CD4-positive, alpha-beta T cell treated with Interleukin-4 for 1 hour (primary cell): ENCODE measurements at regions not wholly inside any gene's neighbourhood (a gene's known extent, or its start where the extent isn't known, plus 50 kb on each side); places are given as distances from the start of the nearest gene placed in this dataset.
A peak's percentile ranks its signal among the peaks of the same experiment; 100 is the strongest.
"Not testable (repeated sequence)": the region's sequence is repeated elsewhere in the genome, so short reads cannot be mapped to it uniquely, and the experiment has no call there.

Source experiments
- DNase-seq, 2 donors: peaks; one replicate each; pipeline ENCODE4 v3.0.0-alpha.2; 2020 to 2022

- DNase-seq: no peak
Observed at GRCh38 chr9:82117026-82117811, 128.6 kb downstream of the SPATA31D1 start.

GRCh38 chr9:82122731-82123130 lies 134.2 kb downstream of the SPATA31D1 start:
- DNase-seq: no peak

DNA sequence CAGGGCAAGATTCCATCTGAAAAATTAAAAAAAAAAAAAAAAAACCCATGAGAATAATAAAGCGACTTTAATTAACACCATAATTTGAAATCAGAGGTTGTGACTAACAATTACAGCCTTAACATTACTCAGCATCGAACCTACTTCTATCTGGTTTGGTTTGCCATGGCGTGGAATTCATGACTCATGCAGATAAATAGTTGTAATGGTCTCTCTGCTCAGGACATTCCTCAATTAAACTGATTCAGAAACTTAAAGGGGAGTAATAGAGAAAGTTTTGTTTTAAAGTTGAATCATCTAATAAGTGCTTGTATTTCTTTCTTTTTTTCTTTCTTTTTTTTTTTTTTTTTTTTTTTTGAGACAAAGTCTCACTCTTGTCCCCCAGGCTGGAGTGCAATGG lies 135.5 kb downstream of the SPATA31D1 start:
- no peak for DNase-seq

DNA sequence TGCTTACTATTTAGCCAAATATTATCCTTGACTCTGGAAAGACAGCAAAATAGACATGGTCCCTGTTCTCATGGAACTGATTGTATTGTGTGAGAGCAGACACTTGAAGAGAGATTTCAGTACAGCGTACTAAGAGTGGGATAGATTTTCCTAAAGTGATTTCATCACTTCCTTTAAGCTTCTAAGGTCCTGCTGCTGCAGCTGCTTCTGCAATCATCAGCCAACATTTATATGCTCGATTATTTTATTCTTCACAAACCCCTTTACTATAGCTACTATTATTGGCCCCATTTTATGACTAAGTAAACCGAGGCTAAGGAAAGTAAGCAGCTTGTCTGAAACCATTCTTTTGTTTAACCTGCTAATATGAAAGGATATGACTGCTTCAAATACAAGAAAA lies 137.7 kb downstream of the SPATA31D1 start:
- DNase-seq: no peak

GRCh38 chr9:82127465-82127864 lies 138.9 kb downstream of the SPATA31D1 start:
- DNase-seq: no peak

- DNase-seq: peak in 1 of 2 donors; percentile 24
Observed at GRCh38 chr9:82128011-82128696, 139.6 kb downstream of the SPATA31D1 start.

DNA sequence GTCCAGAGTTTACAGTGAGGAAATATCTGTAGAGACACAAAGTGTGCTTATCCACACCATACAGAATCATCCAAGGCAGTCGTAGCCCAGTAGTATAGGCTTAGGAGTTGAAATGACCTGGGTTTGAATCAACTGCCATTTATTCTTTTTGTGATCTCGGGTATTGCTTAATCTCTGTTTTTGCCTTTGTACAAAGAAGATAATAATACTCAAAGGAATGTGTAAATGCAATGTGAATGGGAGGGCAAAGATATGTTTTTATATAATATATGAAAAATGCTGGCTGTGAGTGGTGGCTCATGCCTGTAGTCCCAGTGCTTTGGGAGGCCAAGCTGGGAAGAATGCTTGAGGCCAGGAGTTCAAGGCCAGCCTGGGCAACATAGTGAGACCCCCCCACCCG lies 141.1 kb downstream of the SPATA31D1 start:
- DNase-seq: no peak

- no peak for DNase-seq
Observed at GRCh38 chr9:82130331-82131042, 141.9 kb downstream of the SPATA31D1 start.

GRCh38 chr9:82131072-82131471 lies 142.5 kb downstream of the SPATA31D1 start:
- DNase-seq: no peak

DNA sequence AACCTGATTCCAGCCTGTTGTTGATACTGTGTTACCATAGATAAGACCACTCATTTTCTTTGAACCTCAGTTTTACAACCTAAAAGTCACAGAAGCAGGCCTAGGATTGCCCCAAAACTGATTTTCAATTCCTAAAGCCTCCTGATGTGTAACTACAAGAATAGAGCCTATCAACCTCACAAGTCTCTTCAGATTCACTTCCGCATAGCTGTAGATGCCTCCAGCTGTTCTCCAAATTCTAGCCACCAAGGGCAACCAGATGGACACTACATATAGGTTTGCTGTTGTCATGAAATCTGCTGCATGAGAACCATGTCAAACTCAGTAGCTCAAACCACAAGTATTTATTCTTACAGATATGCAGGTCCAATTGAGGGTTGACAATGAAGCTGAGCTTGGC lies 143.5 kb downstream of the SPATA31D1 start:
- DNase-seq: no peak

GRCh38 chr9:82134010-82134409 lies 145.4 kb downstream of the SPATA31D1 start:
- no peak for DNase-seq

DNA sequence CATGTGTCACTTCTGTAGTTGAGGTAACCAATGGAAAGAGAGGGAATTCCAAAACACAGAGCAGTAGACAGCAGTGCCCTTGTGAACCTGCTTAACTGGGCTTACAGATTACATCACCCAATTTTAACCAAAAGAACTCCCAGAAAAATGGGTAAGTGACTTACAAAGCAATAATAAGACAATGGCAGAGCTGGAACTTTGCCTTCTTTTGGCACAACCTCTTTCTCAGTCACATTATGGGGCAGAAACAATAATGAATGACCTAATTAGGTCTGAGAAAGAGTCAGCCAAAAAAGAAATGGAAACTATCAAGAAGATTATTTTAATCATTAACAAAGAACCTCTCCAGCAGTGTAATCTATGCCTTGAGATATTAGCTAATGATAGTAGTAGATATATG lies 146.5 kb downstream of the SPATA31D1 start:
- no peak for DNase-seq

DNA sequence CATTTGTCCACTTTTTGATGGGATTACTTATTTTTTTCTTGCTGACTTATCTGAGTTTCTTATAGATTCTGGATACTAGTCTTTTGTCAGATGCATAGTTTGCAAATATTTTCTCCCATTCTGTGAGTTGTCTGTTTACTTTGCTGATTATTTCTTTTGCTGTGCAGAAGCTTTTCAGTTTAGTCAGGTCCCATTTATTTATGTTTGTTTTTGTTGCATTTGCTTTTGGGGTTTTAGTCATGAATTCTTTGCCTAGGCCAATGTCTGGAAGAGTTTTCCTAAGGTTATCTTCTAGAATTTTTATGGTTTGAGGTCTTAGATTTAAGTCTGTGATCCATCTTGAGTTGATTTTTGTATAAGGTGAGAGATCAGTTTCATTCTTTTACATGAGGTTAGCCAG lies 149.5 kb downstream of the SPATA31D1 start:
- not testable (repeated sequence) for DNase-seq

- no peak for DNase-seq
Observed at GRCh38 chr9:82140471-82140870, 151.9 kb downstream of the SPATA31D1 start.

DNA sequence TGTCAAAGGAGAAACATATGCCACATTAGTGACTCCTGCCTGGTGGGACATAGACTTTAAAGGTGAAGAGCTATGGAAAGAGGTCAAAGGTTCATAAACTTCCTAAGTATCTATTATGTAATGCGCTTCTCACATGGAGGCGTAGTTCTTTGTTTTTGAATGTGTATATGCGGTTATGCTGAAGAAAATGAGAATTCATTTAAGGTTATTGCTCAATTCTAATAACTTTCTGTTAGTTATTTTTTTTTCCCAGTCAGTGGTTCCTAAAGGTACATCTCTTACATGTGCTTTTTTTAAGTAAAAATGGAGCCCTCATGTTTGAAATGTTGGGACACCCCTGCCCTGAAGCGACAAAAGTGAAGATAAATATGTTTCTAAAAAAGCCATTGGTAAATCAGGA lies 156.2 kb downstream of the SPATA31D1 start:
- no peak for DNase-seq

GRCh38 chr9:82146677-82147076 lies 158.1 kb downstream of the SPATA31D1 start:
- no peak for DNase-seq

- DNase-seq: no peak
Observed at GRCh38 chr9:82147798-82148425, 159.3 kb downstream of the SPATA31D1 start.

GRCh38 chr9:82148426-82148810 lies 159.8 kb downstream of the SPATA31D1 start:
- DNase-seq: no peak

- no peak for DNase-seq
Observed at GRCh38 chr9:82148901-82149461, 160.4 kb downstream of the SPATA31D1 start.

DNA sequence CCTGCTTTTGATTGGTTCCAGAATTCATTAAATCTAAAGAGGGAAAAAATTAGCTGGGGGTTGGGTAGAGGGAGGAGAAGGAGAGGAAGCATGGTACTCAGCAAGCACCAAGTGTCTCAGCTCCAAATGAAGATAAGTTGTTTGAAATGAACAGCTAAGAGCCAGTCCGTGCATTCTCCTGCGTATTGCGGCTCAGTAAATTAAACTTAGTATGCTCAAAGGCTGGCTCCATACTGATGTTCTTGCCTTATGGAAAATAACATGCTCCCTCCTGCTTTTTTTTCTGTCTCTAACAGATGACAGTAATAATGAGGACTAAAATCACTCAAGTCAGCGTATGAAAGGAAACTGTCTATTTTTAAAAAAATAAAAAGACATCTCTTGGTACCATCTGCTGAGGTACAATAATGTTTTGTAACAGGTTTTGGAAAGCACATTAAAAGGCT lies 161.0 kb downstream of the SPATA31D1 start:
- no peak for DNase-seq

DNA sequence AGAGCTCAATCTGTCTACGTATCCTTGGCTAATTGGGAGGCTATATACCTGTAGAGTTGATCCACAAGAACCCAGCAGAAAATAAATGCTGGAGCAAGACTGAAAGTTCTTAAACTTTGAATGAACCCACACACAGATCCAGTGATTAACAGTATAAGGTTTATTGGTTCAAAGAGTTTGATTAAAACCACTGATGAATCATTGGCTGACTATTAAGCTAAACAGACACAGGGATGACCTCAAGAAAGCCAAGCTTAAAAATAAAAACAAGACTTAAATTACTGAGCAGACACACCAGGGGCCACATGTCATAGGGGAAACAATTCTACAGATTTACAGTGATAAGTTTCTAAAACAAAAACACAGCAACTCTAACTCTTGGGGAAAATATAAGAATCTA lies 163.6 kb downstream of the SPATA31D1 start:
- no peak for DNase-seq

- no peak for DNase-seq
Observed at GRCh38 chr9:82153032-82153431, 164.5 kb downstream of the SPATA31D1 start.

DNA sequence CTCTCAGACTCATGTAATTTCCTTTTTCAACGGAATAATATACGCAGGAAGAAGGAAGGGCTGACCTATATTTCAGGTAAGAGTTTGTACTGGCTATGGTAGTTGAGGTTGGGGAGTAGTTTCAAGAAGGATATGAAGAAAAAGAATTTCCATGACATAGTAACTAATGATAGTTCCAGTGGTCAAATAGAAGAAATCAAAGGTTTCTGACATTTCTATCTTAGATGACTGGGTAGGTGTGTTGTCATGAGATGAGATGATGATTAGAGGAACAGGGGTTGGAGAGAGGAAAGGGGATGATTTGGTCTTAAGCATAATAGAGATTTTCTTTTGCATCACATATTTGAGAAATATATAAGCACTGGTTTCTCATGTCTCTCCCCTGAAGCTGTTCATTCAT lies 166.0 kb downstream of the SPATA31D1 start:
- no peak for DNase-seq
